ENCODE measurements at regions not wholly inside any gene's neighbourhood (a gene's known extent, or its start where the extent isn't known, plus 50 kb on each side); places are given as distances from the start of the nearest gene placed in this dataset.

- Histone ChIP-seq H3K27ac (replicated peaks) (no peak overlapping the region), H3K9me3 (replicated peaks) (peaks cover 14% of the 10 kb centered on the region), H3K4me3 (no peak overlapping the region), H3K36me3 (no peaks in the 10 kb centered on the region), H3K4me1 (no peaks in the 10 kb centered on the region), H3K27me3 (ENCODE audit: low read depth) (peaks cover 7% of the 10 kb centered on the region)
- no peak for DNase-seq
- intact Hi-C loops (cut with micrococcal nuclease) = no loop called here
- no peak for TF ChIP-seq CTCF (IDR thresholded peaks at IDR 0.05; ENCODE audit: borderline replicate concordance)
Measured at GRCh38 chr15:94834494-94834893, 603.1 kb downstream of the MCTP2 start.

GRCh38 chr15:94838281-94838680 is 606.9 kb downstream of the MCTP2 start:
- Histone ChIP-seq H3K9me3 (replicated peaks) (peaks cover 28% of the 10 kb centered on the region), H3K4me1 (no peaks in the 10 kb centered on the region), H3K27ac (replicated peaks) (no peak overlapping the region), H3K4me3 (no peak overlapping the region), H3K36me3 (no peaks in the 10 kb centered on the region), H3K27me3 (ENCODE audit: low read depth) (no peaks in the 10 kb centered on the region)
- TF ChIP-seq CTCF (IDR thresholded peaks at IDR 0.05; ENCODE audit: borderline replicate concordance) = no peak
- intact Hi-C loops (cut with micrococcal nuclease) = no loop called here
- DNase-seq = no peak

- intact Hi-C loops (cut with micrococcal nuclease) = no loop called here
- no peak overlapping the region for H3K4me3 ChIP-seq
- H3K36me3 ChIP-seq = no peaks in the 10 kb centered on the region
- peaks cover 28% of the 10 kb centered on the region for H3K9me3 ChIP-seq (replicated peaks)
- TF ChIP-seq CTCF (IDR thresholded peaks at IDR 0.05; ENCODE audit: borderline replicate concordance) = no peak
- H3K27ac ChIP-seq (replicated peaks) = no peak overlapping the region
- peaks cover 21% of the 10 kb centered on the region for H3K4me1 ChIP-seq
- peaks cover 3% of the 10 kb centered on the region for H3K27me3 ChIP-seq (ENCODE audit: low read depth)
- DNase-seq = no peak
Measured at GRCh38 chr15:94840794-94841783, 609.7 kb downstream of the MCTP2 start.

- Histone ChIP-seq H3K9me3 (replicated peaks) (peaks cover 23% of the 10 kb centered on the region), H3K4me1 (peaks cover 21% of the 10 kb centered on the region), H3K4me3 (no peak overlapping the region), H3K27ac (replicated peaks) (no peak overlapping the region), H3K36me3 (no peaks in the 10 kb centered on the region), H3K27me3 (ENCODE audit: low read depth) (peaks cover 19% of the 10 kb centered on the region)
- TF ChIP-seq CTCF (IDR thresholded peaks at IDR 0.05; ENCODE audit: borderline replicate concordance) = no peak
- intact Hi-C loops (cut with micrococcal nuclease) = no loop called here
- DNase-seq = no peak
Measured at GRCh38 chr15:94843060-94843459, 611.7 kb downstream of the MCTP2 start.

GRCh38 chr15:94844198-94844537 is 612.8 kb downstream of the MCTP2 start:
- peak overlapping the region; percentile 58 for H3K4me3 ChIP-seq
- TF ChIP-seq CTCF (IDR thresholded peaks at IDR 0.05; ENCODE audit: borderline replicate concordance) = no peak
- H3K27ac ChIP-seq (replicated peaks) = peak overlapping the region; percentile 79
- peaks cover 21% of the 10 kb centered on the region for H3K27me3 ChIP-seq (ENCODE audit: low read depth)
- H3K4me1 ChIP-seq = peaks cover 21% of the 10 kb centered on the region
- no peak for DNase-seq
- intact Hi-C loops (cut with micrococcal nuclease) = no loop called here
- H3K36me3 ChIP-seq = no peaks in the 10 kb centered on the region
- H3K9me3 ChIP-seq (replicated peaks) = peaks cover 23% of the 10 kb centered on the region

Measured in left ventricle myocardium inferior (tissue), 1 donor.